Testis (tissue), 2 donors: ENCODE measurements at regions not wholly inside any gene's neighbourhood (a gene's known extent, or its start where the extent isn't known, plus 50 kb on each side); places are given as distances from the start of the nearest gene placed in this dataset.

Source experiments
- POLR2A ChIP-seq: fragments of 450-650 bp; IDR thresholded peaks from one replicate; pipeline ENCODE4 v1.6.1; 2017; ENCODE audit warnings: antibody characterized with exemption, mild to moderate bottlenecking, moderate library complexity
- TF ChIP-seq, protein P1 (sequence below), 3 experiments: fragments of 450-650 bp in 2 of 3; fragments of 200-600 bp in 1 of 3; sonication (generic) in 1 of 3; IDR thresholded peaks; one replicate each; pipeline ENCODE4 v1.5.1; 2016 to 2019; ENCODE audit warnings: antibody characterized with exemption in 3 of 3, mild to moderate bottlenecking in 2 of 3, moderate library complexity in 1 of 3

DNA sequence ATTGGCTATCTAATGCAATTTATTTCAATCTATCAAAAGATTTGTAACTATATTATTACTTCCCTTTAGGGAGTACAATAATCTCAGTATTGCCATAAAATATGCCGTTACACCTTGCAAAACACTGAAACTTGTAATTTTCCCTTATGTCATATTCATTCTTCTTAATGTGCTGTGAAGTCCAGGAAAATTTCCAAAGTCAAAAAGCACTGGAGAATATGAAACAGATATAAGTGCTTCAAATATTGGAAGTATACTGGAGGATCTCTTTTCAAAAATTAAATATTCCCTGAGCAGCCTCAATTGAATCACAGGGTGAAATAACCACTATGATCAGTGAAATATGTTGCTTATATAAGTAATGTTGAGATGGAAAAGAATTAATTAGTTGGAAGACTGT lies 356.0 kb downstream of the PPP1R3A start:
- no peak for TF ChIP-seq POLR2A
- TF ChIP-seq, protein P1, sequence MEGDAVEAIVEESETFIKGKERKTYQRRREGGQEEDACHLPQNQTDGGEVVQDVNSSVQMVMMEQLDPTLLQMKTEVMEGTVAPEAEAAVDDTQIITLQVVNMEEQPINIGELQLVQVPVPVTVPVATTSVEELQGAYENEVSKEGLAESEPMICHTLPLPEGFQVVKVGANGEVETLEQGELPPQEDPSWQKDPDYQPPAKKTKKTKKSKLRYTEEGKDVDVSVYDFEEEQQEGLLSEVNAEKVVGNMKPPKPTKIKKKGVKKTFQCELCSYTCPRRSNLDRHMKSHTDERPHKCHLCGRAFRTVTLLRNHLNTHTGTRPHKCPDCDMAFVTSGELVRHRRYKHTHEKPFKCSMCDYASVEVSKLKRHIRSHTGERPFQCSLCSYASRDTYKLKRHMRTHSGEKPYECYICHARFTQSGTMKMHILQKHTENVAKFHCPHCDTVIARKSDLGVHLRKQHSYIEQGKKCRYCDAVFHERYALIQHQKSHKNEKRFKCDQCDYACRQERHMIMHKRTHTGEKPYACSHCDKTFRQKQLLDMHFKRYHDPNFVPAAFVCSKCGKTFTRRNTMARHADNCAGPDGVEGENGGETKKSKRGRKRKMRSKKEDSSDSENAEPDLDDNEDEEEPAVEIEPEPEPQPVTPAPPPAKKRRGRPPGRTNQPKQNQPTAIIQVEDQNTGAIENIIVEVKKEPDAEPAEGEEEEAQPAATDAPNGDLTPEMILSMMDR (IDR thresholded peaks at IDR 0.05), result no peak
